ACHN (cell line): ENCODE measurements at regions not wholly inside any gene's neighbourhood (a gene's known extent, or its start where the extent isn't known, plus 50 kb on each side); places are given as distances from the start of the nearest gene placed in this dataset.
"Not testable (repeated sequence)": the region's sequence is repeated elsewhere in the genome, so short reads cannot be mapped to it uniquely, and the experiment has no call there.

Source experiments
- DNase-seq: peaks from one replicate; pipeline ENCODE4 v3.0.0-alpha.2; 2015
- in situ Hi-C: cut with HindIII; loops from 2 replicates; pipeline ENCODE4 v1.10.0; 2017; ENCODE audit warnings: low sequenced_read_pairs, low pct_ligation_motif_present, low pct_unique_long_range_greater_than_20kb

DNA sequence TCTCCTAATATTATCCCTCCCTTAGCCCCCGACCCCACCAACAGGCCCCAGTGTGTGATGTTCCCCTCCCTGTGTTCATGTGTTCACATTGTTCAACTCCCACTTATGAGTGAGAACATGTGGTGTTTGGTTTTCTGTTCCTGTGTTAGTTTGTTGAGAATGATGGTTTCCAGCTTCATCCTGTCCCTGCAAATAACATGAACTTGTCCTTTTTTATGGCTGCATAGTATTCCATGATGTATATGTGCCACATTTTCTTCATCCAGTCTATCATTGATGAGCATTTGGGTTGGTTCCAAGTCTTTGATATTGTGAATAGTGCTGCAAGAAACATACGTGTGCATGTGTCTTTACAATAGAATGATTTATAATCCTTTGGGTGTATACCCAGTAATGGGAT lies 241.3 kb upstream of the SGO1 start:
- DNase-seq = not testable (repeated sequence)

DNA sequence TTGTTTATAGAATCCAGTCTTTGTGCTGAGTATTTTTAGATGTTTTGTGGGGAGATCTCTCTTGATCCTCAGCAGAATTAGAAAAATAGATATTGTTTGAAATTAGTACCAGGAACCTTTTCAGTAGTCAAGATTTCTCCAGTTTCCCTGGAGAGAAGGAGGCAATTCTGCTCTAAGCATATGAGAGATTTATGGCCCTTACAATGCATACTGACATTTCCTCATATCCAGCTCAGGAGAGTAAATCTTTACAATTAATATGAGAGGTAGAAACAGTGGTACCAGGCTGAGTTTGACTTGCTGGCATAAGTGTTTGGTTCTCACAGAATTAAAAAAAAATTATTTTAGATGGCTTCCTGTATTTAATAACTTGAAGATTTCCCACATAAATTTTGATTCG lies 239.1 kb upstream of the SGO1 start:
- in situ Hi-C loops = no loop called here
- no peak for DNase-seq

More for the DNA sequence above, 241.3 kb upstream of the SGO1 start:
- in situ Hi-C loops = not testable (repeated sequence)

DNA sequence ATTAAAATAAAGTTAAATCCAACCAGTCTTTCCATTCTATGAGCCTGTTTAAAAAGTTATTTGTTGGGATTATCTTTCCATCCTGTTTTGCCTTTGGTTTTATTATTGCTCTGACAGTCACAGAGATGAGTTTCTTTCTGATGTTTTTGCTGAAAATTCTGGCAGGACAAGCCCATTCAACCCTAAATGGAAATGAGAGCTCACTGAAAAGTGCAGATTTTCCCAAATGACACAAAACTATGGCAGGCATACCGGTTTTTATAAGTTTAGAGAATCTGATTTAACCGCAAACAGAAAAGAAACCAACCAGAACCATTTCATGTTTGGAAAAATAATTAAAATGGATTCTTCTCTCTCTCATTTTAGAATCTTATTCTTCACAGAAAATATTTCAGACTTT lies 238.1 kb upstream of the SGO1 start:
- in situ Hi-C loops = no loop called here
- DNase-seq = no peak

DNA sequence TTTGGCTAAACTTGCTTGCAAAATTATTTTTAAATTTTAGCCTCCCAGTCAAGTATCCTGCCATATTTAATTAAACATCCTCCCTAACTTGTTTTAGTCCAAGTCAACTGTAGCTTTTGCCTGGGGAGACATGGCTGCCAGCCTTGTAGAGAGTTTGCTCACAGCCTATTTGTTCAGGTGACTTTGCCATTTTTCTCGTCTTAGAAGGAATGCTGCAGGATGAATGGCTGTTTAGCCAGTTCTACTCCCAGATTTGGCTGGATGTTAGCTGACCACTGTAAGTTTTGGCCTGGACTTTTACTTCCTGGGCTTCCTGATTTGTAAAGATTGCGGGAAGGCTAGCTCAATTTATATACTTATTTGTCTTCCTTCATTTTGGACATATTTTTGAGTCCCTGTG lies 236.4 kb upstream of the SGO1 start:
- no peak for DNase-seq
- in situ Hi-C loops = no loop called here

DNA sequence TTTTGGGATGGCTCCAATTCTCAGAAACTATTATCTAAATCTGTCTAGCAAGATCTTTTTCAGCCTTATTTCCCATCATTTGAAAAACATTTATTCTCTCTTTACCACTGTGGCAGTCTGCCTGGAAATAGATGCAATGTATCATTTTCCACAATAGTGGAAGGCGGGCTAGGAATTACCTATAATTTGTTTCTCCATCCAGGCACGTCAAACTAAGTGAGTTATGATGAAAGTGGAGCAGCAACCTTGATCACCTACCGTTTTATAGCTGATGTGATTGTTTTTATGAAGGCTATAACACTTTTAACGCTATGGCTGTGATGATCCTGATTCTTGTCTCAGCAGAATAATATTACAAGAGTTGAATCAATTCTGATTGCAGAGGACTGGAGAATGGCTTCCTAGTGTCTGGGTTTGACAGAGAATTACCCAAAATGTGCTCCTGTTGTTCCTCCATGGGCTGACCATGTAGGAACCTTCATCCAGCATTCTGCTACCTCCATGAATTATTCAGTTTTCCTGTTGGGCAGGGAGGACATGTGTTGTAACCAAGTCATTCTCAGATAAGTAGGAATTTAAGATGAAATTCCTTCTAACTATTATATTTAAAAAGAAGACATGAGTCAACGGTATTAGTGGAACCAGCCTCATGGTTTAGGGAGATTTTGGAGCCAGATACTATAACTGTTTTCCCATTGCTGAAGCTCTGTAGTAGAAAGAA lies 231.5 kb upstream of the SGO1 start:
- in situ Hi-C loops = no loop called here
- DNase-seq = no peak

DNA sequence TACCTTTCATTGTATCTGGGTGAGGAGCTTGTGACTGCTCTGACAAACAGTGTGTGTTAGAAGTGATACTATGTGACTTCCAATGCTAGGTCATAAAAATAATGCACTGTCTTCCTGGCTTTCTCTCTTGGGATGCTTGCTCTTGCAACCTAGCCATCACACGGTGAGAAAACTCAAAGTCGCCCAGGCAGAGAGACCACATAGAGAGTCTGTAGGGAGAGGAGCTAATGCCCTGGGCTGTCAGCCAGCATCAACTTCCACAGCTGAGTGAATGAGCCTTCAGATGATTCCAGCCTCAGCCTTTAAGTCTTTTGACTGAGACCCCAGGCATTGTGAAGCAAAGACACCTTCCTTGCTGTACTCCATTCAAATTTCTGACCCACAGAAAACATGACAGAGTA lies 220.6 kb upstream of the SGO1 start:
- DNase-seq = no peak
- in situ Hi-C loops = no loop called here

DNA sequence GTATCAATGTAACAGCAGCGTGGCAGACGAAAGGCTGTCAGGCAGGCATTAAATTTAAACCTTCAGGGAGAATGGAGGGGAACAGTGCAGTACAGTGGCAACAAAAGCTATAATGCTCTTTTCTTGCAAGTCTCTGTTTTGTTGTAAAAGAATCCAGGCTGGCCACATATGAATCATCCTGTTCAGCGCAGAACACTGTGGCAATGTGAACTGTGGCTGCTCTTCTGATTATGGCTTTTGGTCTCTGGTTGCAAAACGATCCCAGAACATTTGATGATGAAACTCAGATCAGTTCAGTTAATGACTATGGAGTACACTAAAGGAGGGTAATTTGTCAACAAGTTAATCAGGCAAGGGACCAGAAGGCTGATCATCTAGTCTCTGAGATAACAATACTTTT lies 219.7 kb upstream of the SGO1 start:
- in situ Hi-C loops = no loop called here
- no peak for DNase-seq

DNA sequence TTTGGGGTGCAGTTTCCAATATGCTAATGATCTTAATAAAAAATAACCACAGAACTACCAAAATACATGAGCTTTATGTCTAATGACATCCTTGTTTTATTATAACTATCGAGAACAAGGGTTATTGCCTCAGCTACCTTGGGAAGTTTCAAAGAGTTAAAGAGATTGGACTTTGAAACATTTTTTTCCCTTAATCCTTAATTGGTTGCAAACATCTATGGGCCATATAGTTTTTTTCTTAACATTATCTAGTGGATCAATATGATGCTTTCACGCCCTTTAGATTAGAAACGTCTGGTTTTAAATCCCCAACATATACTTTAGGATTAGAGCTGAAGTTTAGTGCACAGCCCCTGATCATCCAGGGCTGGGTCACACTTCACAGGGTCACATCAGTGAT lies 219.2 kb upstream of the SGO1 start:
- in situ Hi-C loops = no loop called here
- DNase-seq = no peak

DNA sequence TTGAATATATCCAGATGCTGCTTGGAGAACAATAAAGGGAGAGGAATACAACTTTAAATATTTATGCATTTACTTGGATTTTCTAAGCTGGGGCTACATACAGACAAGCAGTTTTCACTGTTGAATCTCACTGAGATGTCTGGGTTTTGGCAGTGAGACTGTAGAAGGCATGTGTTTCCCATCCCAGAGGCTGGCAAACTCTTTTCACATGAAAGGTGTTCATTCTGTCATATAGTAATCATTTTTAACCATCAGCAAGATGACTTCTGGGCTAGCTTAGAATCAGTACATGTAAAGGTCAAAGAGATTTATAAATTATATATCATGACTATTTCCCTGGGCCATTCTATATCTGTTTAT lies 218.7 kb upstream of the SGO1 start:
- no peak for DNase-seq
- in situ Hi-C loops = no loop called here

DNA sequence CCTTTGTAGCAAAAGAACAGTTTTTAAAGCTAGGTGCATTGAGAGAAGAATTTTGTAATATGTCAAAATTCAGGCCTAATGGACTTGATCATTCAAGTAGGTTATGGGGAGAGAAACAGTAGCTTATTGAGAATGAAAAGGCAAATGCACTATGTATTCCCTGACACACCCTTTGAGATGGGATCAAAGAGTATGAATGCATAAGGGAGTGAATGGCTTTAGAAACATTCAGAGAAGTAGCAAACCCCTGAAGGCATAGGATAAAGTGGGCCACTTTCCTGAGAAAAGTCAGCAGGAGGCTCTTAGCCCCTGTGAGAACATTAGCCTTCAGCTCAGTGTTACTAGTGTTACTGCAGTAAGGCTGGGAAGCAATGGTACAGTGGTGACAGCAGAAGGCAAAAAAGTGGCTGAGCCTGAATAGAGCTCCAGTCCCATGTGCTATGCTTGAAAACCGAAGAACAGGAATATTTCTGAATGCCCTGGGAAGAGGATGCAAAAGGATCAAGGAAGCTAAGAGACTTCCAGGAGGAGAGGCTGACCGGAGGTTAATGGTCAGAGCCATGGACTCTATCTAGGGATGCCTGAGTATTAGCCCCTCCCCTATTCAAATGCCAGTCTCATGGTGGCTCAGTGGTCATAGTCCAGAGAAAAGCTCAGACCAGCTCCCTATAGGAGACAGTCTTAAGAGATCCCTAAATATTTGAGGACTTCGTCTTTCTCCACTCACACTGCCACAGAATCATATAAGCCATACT lies 218.2 kb upstream of the SGO1 start:
- in situ Hi-C loops = no loop called here
- DNase-seq = no peak

DNA sequence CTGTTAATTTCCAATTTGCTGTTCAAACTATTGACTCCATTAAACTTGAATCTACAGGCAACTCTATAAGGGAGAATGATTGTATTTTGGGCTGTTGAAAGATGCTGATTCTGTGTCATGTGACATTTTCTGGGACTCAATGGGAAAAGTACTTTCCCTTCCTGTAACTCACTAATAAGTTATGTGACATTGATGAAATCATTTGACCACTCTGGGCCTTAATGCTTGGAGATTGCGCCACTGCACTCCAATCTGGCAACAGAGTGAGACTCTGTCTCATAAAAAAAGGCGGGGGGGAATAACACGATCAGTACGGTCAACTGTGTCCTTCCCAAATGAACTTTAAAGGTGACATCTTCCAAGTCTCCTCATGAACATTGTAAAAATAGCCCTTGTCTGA lies 215.2 kb upstream of the SGO1 start:
- in situ Hi-C loops = no loop called here
- DNase-seq = no peak

DNA sequence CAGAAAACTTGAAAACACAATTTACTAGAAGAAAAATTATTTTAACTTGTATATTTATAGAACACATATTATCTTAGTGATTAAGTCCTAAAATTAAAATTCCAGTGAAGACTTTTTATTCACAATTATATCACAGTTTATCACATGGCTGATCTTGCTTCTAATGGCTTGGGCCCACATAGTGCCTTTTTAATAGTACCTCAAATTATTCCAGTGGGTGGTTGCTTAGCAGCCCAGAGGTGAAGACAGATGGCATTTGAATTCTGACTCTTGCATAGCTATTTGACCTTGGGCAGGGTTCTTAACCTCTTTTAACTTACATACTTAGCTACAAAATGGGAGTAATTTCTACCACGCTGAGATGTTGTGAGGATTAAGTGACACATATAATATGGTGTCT lies 214.7 kb upstream of the SGO1 start:
- DNase-seq = no peak
- in situ Hi-C loops = no loop called here

DNA sequence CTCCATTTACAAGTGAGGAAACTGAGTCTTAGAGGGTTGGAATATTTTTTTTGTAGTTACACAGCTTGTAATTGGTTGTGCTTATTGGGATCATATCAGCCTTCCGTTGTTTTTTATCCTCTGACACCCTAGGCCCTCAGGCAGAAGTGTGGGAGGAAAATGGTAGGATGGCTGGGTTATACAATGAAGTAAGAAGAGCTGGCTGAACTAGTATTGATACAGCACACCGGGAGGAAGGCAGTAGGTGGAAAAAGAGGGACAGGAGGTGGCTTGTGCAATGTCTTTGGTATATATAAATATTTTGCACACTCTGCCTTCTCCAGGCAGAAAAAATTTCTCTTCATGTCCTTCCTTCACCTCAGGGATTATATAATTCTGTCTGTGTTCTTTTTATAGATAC lies 214.3 kb upstream of the SGO1 start:
- in situ Hi-C loops = no loop called here
- DNase-seq = no peak

DNA sequence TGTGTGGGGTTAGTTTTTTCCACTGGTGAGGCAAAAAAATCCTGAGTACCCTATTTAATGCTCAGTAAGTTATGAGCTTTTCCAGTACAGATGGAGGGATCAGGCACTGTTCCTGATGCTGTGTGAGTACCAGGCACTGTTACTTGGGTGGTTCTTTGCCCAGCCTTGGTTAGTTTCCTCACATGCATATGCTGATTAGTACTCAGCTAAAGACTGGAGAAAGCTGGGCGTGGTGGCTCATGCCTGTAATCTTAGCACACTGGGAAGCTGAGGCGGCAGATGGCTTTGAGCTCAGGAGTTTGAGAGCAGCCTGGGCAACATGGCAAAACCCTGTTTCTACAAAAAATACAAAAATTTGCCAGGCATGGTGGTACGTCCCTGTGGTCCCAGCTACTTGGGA lies 210.3 kb upstream of the SGO1 start:
- no peak for DNase-seq
- in situ Hi-C loops = no loop called here

DNA sequence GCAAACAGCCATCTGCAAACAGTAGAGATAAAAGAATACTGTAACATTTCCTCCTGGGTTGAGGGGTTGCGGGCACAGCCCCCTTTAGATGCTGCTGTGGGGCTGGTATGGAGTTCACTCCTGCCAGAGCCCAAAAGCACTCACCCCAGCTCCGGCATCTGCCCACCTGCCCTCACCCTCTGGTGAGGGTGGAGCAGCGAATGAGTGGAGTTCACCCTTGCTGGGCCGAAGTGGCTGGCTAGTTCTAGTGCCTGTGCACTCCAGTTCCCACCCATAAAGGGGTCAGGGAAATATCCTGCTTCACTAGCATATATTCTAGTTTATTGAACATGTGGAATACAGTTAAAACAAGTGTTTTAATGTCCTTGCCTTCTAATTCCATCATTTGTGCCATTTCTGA lies 209.7 kb upstream of the SGO1 start:
- in situ Hi-C loops = no loop called here

DNA sequence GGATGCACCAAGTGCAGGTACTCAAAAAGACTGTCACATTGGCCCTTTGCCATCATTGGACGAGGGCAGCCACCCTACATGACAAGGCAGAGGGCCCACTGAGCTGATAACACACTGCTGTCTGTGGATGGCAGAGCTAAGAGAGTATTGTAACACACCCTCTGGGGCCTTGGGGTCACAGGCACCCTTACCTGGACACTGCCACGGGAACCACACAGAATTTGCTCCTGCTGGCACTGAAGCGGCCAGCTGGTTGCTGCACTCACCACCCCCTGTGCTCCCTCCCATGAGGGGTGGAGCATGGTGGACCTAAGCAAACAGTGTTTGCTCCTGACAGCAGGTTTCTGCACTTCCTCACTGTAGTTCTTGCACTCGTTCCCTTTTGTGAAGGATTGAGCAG lies 208.2 kb upstream of the SGO1 start:
- in situ Hi-C loops = no loop called here
- no peak for DNase-seq

More for the DNA sequence above, 209.7 kb upstream of the SGO1 start:
- DNase-seq = no peak

DNA sequence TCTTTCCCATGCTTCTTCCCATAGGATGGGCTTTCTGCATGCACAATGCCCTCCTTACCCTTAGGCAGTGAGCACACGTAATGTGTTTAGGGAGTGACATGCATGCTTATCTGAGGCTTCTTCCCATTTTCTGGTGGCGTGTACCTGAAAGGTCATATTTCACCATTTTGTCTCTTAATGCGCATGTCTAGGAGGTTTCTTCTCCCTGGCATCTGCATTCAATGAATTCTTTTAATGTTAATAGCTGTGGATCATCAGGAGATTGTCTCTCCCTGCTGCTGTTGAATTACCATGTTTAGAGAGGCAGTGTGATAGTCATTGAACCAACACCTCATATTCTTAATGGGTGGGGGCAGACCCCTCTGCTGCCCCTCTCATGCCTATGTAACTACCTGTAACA lies 205.6 kb upstream of the SGO1 start:
- in situ Hi-C loops = no loop called here
- DNase-seq = no peak

DNA sequence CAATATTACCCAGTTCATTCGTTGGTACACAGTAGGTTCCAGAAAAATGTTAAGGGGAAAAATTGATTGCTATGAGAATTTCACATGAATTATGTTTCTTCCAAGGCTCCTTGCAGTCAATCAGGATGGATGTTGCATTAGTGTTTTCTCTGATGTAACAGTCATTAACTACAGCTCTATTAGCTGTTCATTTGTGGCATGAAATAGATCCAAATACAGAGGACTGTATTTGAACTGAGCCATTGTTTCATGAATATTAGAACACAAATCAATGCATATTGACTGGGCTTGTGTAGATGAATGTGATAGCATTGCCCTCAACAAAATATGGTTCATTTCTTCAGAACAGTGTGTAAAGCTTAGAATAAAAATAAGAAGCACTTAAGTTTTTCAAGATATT lies 203.0 kb upstream of the SGO1 start:
- DNase-seq = no peak
- in situ Hi-C loops = no loop called here

DNA sequence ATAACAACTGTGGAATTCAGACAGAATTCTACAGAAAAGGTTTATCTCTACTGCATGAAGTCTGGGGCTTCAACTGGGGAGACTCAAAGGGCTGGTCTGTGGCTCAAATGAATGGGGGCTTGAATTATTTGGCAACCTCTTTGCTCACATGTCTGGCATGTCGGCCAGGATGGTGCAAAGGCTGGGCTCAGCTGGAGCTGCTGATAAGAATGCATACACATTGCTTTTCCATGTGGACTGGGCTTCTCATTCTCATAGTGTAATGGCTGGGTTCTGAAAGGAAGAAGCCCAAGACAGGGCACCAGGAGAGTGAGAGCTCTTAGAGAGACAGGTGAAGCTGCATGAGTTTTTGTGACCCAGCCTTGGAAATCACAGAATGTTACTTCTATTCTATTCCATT lies 194.3 kb upstream of the SGO1 start:
- in situ Hi-C loops = no loop called here
- no peak for DNase-seq

DNA sequence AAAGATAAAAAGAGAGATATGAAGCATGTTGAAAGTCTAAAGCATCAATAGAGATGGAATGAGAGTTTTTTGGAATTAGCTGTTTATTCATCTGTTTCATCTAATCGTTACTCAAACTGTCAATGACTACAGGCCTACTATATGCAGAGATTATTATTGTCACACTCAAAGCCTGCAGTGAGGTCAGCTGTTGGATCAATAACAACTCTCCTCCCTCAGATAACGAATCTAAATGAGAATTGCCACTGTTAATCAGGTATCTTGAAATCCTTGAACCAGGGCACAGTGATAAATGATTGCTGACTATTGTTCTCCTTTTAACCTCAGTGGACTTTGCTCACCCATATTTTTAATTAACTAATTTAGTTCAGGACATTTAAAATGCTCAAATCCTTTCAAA lies 192.3 kb upstream of the SGO1 start:
- in situ Hi-C loops = no loop called here
- no peak for DNase-seq
